GM18505 (cell line): ENCODE measurements at regions not wholly inside any gene's neighbourhood (a gene's known extent, or its start where the extent isn't known, plus 50 kb on each side); places are given as distances from the start of the nearest gene placed in this dataset.

Experiments
- ATAC-seq: cut with Tn5 transposase; IDR thresholded peaks from one replicate; pipeline ENCODE4 v1.9.1; 2021; ENCODE audit not compliant: unreplicated experiment
- POLR2A ChIP-seq: IDR thresholded peaks from 4 replicates; pipeline ENCODE4 v1.6.1; 2011; ENCODE audit warnings: borderline replicate concordance; ENCODE audit not compliant: insufficient read depth, insufficient read length; ENCODE audit errors: extremely low read depth

DNA sequence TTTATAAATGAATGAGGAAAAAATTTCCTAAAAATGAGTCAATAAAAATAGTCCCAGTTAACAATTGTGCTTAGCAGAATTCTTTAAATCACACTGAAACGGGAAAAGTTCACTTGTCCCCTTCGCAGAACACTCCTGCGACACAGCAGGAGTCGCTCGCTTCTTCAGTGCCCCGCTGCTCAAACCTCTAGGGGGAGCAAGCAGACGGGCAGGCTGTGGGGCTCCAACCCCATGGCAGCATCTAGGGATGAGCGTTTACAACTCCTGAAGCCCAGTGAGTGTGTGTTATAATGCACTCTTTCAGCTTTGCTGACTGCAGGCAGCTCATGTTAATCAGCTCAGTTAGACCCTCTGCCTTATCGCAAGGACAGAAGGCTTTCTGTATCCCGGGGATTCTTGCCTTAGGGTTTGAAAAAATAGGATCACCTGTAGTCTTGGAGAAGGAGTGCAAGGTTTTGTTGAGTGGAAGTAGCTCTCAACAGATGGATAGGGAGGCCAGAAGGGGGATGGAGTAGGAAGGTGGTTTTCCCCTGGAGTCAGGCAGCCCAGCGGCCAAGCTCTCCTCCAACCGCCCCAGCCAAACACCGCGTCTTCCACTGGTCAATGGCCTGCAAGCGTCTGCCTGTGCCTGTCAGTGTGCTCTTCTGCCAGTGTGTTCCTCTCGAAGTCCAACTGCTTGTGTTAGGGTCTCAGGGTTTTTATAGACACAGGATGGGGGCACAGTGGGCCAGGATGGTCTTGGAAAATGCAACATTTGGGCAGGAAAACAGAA, 1977.7 kb upstream of the LRRTM1 start:
- TF ChIP-seq POLR2A: no peak
- no peak for ATAC-seq

DNA sequence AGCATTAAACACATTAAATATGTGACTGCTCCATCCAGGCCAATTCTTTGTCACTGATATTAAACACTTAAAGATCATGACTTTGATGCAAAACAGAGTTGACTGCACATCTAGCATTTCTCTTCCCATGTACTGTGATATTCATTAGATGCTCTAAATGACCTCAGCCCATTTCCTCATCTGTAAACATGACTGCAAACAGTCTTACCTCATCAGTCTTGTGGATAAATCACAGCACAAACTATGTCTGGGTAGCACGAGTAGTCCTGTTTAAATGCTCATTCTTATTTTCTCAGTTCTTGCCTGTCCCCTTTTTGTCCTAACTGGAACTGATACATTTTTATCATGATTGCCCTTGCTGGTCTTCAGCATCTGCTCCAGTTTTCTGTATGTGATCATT, 1974.8 kb upstream of the LRRTM1 start:
- TF ChIP-seq POLR2A: no peak
- ATAC-seq: no peak

DNA sequence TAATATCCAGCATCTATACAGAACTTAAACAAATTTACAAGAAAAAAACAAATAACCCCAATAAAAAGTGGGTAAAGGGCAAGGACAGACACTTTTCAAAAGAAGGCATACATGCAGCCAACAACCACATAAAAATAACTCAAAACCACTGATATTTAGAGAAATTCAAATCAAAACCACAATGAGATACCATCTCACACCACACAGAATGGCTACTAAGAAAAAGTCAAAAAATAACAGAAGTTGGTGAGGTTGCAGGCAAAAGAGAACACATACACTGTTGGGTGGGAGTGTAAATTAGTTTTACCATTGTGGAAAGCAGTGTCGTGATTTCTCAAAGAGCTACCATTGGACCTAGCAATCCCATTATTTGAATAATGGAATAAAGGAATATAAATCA, 1973.9 kb upstream of the LRRTM1 start:
- no peak for TF ChIP-seq POLR2A
- no peak for ATAC-seq

- TF ChIP-seq POLR2A: no peak
- ATAC-seq: no peak
Measured at GRCh38 chr2:82275599-82275998, 1971.0 kb upstream of the LRRTM1 start.

GRCh38 chr2:82268446-82268845, 1963.9 kb upstream of the LRRTM1 start:
- no peak for ATAC-seq
- TF ChIP-seq POLR2A: no peak

DNA sequence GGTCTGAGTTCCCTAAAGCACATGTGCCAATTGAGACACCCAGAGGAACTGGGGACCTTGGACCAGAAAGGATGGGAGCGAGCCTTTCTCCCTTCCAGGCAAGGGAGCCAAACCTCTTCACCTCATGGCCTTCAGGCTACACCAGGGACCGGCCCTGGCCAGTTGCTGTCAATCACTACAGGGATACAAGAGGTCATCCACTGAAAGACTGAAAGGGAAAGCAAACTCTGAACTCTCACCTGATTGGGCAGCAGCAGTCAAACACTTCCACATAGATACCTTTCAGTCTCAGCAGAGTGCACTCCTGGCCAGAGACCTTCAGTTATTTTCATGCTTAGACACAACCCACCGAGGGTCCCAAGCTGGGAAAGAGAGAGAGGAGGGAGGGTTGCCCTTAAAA, 1956.0 kb upstream of the LRRTM1 start:
- no peak for ATAC-seq
- TF ChIP-seq POLR2A: no peak

GRCh38 chr2:82259551-82259950, 1955.0 kb upstream of the LRRTM1 start:
- no peak for ATAC-seq
- no peak for TF ChIP-seq POLR2A

- ATAC-seq: no peak
Measured at GRCh38 chr2:82257796-82258555, 1953.4 kb upstream of the LRRTM1 start.

DNA sequence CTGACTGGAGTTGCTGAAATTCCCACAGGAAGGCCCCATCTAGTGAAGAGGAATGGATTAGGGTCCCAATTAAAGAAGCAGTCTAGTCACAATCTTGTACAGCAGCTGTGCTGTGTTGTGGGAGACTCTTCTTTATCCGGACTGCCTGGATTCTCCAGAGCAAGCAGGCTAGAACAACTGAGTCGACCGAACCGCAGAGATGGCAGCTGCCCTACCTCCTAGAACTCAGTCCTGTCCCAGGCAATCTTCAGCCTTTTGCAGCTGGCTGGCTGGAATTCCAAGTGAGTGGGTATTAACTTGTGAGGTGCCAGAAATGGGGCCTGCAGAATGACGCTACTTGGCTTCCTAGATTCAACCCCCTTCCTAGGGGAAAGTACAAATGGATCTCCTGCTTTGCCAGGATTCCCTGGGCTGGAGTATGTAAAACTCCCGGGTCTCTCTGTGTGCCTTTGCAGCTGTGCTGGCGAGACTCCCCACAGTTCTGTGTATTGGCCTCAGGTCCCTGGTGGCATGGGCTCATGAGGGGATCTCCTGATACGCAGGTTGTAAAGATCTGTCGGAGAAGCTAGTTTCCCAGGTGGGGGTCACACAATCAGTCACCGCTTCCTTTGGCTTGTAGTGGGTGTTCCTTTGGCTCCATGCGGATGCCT, 1952.6 kb upstream of the LRRTM1 start:
- TF ChIP-seq POLR2A: no peak
- no peak for ATAC-seq

More at GRCh38 chr2:82257796-82258555, 1953.4 kb upstream of the LRRTM1 start:
- TF ChIP-seq POLR2A: no peak

DNA sequence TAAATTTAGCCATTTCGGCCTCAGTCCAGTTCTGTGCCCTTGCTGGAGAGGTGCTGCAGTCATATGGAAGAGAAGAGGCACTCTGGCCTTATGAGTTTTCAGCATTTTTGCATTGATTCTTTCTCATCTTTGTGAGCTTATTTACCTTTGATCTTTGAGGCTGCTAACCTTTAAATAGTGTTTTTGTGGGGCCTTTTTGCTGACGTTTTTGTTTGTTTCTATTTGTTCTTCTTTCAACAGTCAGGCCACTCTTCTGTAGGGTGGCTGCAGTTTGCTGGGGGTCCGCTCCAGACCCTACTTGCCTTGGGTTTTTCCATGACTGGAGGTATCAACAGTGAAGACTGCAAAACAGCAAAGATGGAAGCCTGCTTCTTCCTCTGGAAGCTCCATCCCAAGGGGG, 1951.7 kb upstream of the LRRTM1 start:
- no peak for ATAC-seq
- TF ChIP-seq POLR2A: no peak

GRCh38 chr2:82254728-82255127, 1950.2 kb upstream of the LRRTM1 start:
- no peak for TF ChIP-seq POLR2A
- no peak for ATAC-seq

GRCh38 chr2:82246220-82246775, 1941.7 kb upstream of the LRRTM1 start:
- no peak for TF ChIP-seq POLR2A
- no peak for ATAC-seq

DNA sequence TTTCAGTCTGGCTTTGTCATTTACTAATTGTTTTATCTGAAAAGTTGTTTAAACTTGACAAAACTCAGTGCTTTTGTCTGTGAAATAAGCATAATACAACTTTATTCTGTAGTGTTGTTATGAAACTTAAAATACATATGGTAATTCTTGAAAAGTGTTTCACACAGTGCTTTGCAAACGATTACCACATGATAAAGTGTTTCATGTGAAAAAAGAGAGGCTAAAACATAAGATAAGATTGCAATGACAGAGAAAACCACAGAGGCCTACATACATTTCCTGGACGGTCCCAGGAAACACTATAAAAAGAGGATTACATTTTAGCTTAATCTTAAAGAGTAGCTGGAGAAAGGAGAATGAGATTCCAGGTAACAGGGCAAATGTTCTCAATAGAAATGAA, 1934.6 kb upstream of the LRRTM1 start:
- no peak for TF ChIP-seq POLR2A
- ATAC-seq: no peak
